HFF-Myc (cell line): ENCODE measurements at regions not wholly inside any gene's neighbourhood (a gene's known extent, or its start where the extent isn't known, plus 50 kb on each side); places are given as distances from the start of the nearest gene placed in this dataset.

Source experiments
- DNase-seq: peaks from one replicate; pipeline ENCODE4 v3.0.0-alpha.2; 2011; ENCODE audit warnings: low read depth; ENCODE audit errors: extremely low read depth
- H3K4me3 ChIP-seq: replicated peaks from 2 replicates; pipeline ENCODE4 v1.5.1; 2011; ENCODE audit warnings: low read depth, mild to moderate bottlenecking, control low read depth, low read length
- TF ChIP-seq, protein P1 (sequence below): IDR thresholded peaks from 2 replicates; pipeline ENCODE4 v1.5.1; 2012; ENCODE audit warnings: mild to moderate bottlenecking, low read depth, low read length, control low read depth; ENCODE audit errors: missing control alignments

GRCh38 chr7:119681336-119681735, 591.6 kb upstream of the KCND2 start:
- TF ChIP-seq, protein P1, sequence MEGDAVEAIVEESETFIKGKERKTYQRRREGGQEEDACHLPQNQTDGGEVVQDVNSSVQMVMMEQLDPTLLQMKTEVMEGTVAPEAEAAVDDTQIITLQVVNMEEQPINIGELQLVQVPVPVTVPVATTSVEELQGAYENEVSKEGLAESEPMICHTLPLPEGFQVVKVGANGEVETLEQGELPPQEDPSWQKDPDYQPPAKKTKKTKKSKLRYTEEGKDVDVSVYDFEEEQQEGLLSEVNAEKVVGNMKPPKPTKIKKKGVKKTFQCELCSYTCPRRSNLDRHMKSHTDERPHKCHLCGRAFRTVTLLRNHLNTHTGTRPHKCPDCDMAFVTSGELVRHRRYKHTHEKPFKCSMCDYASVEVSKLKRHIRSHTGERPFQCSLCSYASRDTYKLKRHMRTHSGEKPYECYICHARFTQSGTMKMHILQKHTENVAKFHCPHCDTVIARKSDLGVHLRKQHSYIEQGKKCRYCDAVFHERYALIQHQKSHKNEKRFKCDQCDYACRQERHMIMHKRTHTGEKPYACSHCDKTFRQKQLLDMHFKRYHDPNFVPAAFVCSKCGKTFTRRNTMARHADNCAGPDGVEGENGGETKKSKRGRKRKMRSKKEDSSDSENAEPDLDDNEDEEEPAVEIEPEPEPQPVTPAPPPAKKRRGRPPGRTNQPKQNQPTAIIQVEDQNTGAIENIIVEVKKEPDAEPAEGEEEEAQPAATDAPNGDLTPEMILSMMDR, result no peak
- no peak for DNase-seq

DNA sequence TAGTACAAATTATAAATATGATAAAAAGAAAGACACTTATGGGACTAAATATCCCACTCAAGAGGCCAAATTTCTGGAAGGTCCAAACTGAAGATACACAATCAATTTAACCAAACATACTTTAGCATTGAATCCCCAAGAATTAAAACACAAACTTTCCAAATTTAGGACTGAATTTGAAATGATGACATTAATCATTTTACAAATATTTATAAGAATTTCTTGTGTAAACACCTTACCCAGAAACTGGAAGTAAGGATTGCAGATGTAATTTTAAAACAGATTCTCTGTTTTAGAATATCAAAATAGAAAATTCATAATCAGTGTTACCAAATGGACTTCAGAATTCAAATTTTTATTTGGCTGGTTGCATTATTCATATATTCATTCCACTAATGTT, 588.2 kb upstream of the KCND2 start:
- no peak overlapping the region for H3K4me3 ChIP-seq
- no peak for DNase-seq
- TF ChIP-seq, protein P1, result no peak

More at GRCh38 chr7:119681336-119681735, 591.6 kb upstream of the KCND2 start:
- H3K4me3 ChIP-seq, result no peak overlapping the region

GRCh38 chr7:119685906-119686305, 587.1 kb upstream of the KCND2 start:
- H3K4me3 ChIP-seq, result no peak overlapping the region
- no peak for DNase-seq
- TF ChIP-seq, protein P1, result no peak

DNA sequence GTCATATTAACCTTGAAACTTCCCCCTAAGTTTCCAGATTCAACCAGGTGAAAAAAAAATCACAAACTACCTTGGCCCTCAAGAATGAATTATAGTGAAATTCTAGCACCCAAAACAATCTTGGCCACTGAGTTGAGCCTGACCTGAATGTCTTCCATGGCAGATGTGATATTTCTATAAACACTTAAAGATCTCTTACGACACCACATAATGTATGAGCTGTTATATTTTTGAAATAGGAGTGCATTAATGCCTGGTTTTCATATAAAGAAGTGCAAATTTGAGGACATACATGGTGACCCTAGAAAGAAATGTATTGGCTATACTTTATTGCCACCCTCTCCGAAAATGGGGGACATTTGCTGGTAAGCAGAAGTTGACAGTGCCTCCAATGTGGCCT, 584.1 kb upstream of the KCND2 start:
- TF ChIP-seq, protein P1, result no peak
- DNase-seq, result no peak

GRCh38 chr7:119692541-119692940, 580.4 kb upstream of the KCND2 start:
- TF ChIP-seq, protein P1, result no peak
- no peak overlapping the region for H3K4me3 ChIP-seq
- no peak for DNase-seq

More for the DNA sequence above, 584.1 kb upstream of the KCND2 start:
- no peak overlapping the region for H3K4me3 ChIP-seq

- no peak overlapping the region for H3K4me3 ChIP-seq
- TF ChIP-seq, protein P1, result no peak
- DNase-seq, result no peak
Observed at GRCh38 chr7:119694506-119694905, 578.5 kb upstream of the KCND2 start.

DNA sequence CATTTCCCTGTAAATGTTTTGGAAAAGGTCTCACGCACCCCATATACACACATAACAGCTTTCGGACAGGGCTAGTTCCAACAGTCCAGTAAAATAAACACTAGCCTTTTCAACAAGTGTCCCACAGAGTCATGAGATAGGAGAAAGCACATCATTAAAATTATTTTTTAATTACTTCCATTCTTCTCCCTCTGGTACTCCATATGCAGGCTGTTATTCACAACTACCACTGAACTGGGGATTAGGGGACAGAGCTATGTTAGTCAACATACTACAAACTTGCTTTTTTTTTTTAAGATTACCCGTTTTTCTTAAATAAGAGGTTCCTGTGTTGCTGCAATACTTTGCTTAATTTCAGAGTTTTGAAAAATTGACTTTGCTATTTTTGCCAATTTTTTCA, 576.6 kb upstream of the KCND2 start:
- no peak for DNase-seq
- TF ChIP-seq, protein P1, result no peak

More for the DNA sequence above, 576.6 kb upstream of the KCND2 start:
- no peak overlapping the region for H3K4me3 ChIP-seq
